ENCODE measurements at regions not wholly inside any gene's neighbourhood (a gene's known extent, or its start where the extent isn't known, plus 50 kb on each side); places are given as distances from the start of the nearest gene placed in this dataset.
"Not testable (repeated sequence)": the region's sequence is repeated elsewhere in the genome, so short reads cannot be mapped to it uniquely, and the experiment has no call there.

- POLR2A ChIA-PET: interaction anchor here (0.9 kb wide), 1 partner anchor 300 kb away, joined by 3 read pairs; no protein-coding TSS in a partner anchor
Observed at GRCh38 chr11:86749821-86750401, 50.4 kb upstream of the PRSS23 start.

GRCh38 chr11:86749376-86749775, 51.0 kb upstream of the PRSS23 start:
- POLR2A ChIA-PET: interaction anchor here (0.9 kb wide), 1 partner anchor 299 kb away, joined by 3 read pairs; no protein-coding TSS in a partner anchor
- CTCF ChIA-PET: no interaction called here

More at GRCh38 chr11:86749821-86750401, 50.4 kb upstream of the PRSS23 start:
- CTCF ChIA-PET: no interaction called here

DNA sequence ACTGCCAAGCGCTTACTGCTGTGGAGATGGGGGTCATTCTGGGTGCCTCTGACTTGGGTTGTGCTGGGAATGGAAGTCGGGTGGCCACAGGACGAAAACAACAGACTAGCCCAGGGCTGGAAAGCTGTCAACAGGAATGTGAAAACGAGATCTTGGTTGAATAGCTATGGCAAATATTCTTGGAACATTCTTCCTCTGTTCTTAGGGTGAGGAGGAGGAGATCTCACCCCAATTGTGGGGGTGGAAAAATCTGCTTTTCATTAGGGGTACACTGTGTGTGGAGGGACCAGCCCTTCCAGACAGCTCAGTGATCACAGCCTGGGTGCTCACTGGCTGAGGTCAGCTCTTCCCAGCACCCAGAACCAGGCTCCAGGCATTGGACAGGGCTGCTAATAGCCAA, 52.0 kb upstream of the PRSS23 start:
- ChIA-PET CTCF (no interaction called here), POLR2A (no interaction called here)

- CTCF ChIA-PET: no interaction called here
Observed at GRCh38 chr11:86747801-86748200, 52.5 kb upstream of the PRSS23 start.

DNA sequence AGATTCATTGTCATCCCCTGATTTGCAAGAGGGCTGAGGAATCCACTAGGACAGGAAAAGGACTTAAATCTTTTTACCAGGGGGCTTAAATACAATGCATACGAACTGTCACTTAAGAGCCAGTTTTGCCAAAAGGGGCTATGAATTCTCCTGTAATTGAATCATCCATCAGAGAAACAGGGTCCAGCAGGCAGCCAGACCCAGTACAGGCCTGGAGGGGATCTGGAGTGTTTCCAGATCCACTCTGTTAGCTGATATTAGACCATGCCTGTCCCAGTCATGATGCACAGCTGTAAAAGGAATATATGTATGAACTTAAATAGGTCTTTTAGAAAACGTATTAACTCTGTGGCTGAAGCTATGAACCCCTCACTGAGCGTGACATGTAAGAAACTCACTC, 53.8 kb upstream of the PRSS23 start:
- POLR2A ChIA-PET: no interaction called here
- CTCF ChIA-PET: no interaction called here

More at GRCh38 chr11:86747801-86748200, 52.5 kb upstream of the PRSS23 start:
- POLR2A ChIA-PET: no interaction called here

- CTCF ChIA-PET: no interaction called here
Observed at GRCh38 chr11:86745571-86745970, 54.8 kb upstream of the PRSS23 start.

GRCh38 chr11:86743223-86744118, 56.9 kb upstream of the PRSS23 start:
- ChIA-PET POLR2A (no interaction called here), CTCF (no interaction called here)

More at GRCh38 chr11:86745571-86745970, 54.8 kb upstream of the PRSS23 start:
- POLR2A ChIA-PET: no interaction called here

DNA sequence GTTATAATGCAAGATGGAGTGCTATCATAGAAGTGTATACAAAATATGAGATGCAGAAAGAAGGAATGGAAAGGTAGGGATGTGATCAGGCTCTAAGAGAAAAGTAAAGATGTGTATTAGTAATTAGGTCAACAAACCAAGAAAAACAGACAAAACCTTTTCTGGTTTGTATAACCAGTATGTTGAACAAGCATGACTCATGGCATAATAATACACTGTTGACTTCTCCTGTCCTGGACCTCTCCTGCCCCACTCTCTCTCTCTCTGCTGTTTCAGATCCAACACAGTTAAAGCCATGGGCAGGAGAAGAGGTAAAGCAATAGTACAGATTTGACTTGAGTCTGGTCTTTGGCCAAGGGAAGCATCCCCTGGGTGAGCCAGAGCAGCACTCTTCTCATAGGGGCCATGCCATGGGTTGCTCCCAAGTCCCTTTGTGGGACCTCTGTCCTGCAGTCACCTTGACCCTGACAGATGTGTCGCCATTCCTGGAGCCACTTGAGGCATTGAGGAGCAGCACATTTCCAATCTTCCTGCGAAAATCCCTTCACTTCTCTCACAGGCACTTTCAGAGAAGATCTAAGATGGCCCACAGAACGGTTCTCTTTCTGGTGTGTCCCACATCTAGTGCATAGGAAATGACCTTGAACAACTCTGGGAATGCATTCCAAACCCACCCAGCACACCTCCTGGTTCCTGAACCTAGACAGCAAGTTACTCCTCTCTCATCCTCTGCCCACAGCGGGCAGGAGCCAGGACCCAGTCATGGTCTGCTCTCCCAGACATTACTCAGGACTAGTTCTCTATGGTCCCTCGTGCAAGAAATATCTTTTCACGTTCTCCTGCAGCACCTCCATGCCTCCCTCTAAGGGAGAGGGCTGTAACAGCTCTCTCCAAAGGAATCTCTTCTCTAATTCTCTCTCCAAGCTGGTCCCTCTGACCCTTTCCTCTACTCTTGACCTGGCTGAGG, 58.2 kb upstream of the PRSS23 start:
- ChIA-PET POLR2A (no interaction called here), CTCF (no interaction called here)

GRCh38 chr11:86741484-86741835, 58.9 kb upstream of the PRSS23 start:
- CTCF ChIA-PET: no interaction called here

DNA sequence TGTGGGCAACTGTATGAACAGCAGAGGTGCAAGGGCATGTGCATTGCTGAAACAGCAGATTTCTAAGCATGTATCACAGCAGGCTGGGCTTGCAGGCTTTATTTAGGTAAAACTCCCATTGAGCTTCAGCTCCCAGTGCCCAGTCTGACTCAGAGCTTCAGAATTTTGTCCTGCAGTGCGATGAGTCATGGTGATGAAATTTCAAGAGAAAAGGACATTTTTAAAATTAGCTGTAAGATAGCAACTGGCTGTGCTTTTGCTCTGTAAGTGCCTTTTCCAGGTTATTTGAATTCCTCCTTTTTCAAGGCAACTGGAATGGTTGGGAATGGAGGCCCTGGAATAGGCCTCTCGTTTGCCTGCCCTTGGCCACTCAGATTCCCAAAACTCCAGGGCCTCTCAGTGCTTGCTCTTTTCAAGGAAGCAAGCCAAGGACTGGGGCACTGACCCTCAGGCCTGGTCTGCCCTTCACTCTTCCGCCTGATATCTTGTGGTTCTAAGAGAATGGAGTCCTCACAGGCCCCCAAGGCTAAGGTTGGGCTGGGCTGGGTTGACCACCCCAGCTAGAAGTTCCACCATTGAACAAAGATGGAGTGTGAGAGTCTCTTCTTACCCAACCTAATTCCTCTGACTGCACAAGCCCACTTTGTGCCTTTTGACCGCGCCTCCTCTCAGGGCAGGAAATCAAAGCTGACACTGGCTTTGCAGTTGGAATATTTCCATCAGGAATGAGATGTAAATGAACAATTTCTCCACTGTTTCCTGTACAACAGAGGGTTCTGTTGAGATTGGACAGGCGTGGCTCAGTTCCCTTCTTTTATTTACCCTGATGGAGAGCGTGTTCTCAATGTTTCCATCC, 59.5 kb upstream of the PRSS23 start:
- CTCF ChIA-PET: no interaction called here
- POLR2A ChIA-PET: no interaction called here

More at GRCh38 chr11:86741484-86741835, 58.9 kb upstream of the PRSS23 start:
- POLR2A ChIA-PET: no interaction called here

GRCh38 chr11:86738568-86738967, 61.8 kb upstream of the PRSS23 start:
- ChIA-PET POLR2A (no interaction called here), CTCF (no interaction called here)

DNA sequence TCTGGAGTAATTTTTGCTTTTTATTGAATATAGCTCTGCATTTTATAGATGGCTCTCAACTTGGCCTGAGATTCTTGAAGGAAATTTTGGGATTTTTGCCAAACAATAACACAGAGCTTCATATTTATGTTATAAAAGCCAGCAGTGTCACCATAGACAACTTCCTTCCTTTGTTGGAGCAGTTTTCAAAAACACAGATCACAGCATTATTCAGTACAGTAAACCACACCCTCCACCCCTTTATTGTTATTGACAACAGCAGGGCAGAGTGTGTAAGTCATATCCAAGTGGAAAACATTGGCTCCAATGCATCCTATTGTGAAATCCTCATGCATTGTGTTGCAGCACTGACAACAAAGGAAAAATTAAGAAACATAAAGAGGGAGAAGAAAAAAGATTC, 62.6 kb upstream of the PRSS23 start:
- ChIA-PET POLR2A (no interaction called here), CTCF (no interaction called here)

DNA sequence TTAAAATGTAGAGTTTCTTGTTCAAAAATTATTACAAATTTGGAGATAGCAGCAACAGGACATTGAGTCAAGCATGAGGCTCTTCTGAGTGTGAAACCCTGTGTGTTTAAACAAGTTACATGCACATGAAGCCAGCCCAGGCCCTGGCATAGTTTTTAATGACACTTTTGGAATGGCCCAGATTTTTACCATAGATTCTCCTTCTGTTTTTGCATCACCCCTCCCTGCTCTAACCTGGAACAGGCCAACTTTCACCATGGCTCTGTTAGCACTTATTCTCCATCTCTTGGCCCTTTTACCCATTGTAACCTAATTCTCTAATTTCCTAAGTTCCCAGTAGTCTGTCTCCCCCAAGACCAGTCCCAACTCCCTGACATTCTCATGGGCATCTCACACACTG, 63.1 kb upstream of the PRSS23 start:
- CTCF ChIA-PET: no interaction called here

GRCh38 chr11:86736291-86737143, 63.8 kb upstream of the PRSS23 start:
- CTCF ChIA-PET: no interaction called here
- POLR2A ChIA-PET: no interaction called here

More for the DNA sequence above, 63.1 kb upstream of the PRSS23 start:
- POLR2A ChIA-PET: no interaction called here

DNA sequence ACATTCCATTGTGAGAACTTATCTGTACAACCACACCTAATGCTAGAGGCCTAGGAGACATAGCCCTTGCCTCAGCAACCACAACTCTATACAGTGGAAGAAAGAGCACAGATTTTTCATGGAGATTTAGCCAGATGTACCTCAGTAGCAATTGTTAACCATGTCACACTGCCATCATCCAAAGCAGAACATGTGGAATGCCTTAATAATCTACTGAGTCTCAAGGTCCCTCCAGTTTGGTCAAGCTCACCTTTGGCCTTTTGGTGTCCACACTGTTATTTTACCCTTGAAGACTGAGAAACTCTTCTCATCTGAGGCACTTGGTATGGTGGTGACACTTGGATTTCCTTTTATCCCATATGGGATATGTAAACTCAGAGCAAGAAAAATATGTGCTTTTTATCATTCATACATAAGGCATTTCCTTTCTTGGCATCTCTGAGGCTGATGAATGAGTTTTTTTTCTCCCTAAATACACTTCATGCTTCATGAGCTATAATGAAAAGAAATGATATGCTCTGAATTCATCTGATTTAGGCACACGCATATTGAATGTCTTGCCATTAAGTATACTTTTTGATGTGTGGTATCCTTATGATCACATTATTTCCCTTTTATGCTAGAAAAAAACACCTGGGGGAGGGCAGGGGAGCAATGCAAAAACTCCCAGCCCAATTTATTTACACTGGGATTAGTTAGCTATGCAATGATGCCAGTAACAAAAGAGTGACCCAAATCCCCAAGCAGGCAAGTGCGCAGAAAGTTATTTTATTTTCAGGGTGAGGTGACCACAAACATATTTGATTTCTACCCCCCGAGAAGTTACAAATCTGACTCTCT, 63.3 kb upstream of the ME3 start:
- POLR2A ChIA-PET: no interaction called here
- CTCF ChIA-PET: no interaction called here

DNA sequence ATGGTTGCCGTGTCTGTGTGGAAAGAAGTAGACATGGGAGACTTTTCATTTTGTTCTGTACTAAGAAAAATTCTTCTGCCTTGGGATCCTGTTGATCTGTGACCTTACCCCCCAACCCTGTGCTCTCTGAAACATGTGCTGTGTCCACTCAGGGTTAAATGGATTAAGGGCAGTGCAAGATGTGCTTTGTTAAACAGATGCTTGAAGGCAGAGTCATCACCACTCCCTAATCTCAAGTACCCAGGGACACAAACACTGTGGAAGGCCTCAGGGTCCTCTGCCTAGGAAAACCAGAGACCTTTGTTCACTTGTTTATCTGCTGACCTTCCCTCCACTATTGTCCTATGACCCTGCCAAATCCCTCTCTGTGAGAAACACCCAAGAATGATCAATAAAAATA, 60.3 kb upstream of the ME3 start:
- CTCF ChIA-PET, POLR2A ChIA-PET: not testable (repeated sequence)

GRCh38 chr11:86732286-86732685, 59.9 kb upstream of the ME3 start:
- CTCF ChIA-PET, POLR2A ChIA-PET: not testable (repeated sequence)

DNA sequence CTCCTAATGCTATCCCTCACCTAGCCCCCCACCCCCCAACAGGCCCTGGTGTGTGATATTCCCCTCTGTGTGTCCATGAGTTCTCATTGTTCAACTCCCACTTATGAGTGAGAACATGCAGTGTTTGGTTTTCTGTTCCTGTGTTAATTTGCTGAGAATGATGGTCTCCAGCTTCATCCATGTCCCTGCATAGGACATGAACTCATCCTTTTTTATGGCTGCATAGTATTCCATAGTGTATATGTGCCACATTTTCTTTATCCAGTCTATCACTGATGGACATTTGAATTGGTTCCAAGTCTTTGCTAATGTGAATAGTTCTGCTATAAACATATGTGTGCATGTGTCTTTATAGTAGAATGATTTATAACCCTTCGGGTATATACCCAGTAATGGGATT, 57.2 kb upstream of the ME3 start:
- CTCF ChIA-PET, POLR2A ChIA-PET: not testable (repeated sequence)
